NCI-H69 (cell line): ENCODE measurements at regions not wholly inside any gene's neighbourhood (a gene's known extent, or its start where the extent isn't known, plus 50 kb on each side); places are given as distances from the start of the nearest gene placed in this dataset.

ENCODE experiments used
- DNase-seq: peaks from one replicate; lab custom pipeline; 2025; lab: John Stamatoyannopoulos, UW

DNA sequence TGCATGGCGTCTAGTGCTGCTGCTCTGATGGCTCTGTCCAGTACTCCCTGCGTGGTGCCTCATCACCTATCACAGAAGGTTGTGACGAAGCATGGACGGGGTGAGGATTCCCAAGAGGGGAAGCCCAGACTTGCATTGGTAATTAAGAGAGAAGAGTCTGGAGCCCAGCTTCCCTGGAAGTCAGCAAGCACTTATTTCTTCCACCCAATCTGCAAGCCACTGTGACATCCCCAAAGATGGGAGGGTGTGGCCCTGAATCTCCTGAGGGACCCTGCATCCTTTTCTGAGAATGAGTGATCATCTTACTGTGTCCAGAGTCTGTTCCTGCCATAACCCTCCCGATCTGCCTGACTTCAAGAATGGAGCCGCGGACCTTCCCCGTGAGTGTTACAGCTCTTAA is 166.7 kb downstream of the PTPN20 start:
- DNase-seq, result no peak

DNA sequence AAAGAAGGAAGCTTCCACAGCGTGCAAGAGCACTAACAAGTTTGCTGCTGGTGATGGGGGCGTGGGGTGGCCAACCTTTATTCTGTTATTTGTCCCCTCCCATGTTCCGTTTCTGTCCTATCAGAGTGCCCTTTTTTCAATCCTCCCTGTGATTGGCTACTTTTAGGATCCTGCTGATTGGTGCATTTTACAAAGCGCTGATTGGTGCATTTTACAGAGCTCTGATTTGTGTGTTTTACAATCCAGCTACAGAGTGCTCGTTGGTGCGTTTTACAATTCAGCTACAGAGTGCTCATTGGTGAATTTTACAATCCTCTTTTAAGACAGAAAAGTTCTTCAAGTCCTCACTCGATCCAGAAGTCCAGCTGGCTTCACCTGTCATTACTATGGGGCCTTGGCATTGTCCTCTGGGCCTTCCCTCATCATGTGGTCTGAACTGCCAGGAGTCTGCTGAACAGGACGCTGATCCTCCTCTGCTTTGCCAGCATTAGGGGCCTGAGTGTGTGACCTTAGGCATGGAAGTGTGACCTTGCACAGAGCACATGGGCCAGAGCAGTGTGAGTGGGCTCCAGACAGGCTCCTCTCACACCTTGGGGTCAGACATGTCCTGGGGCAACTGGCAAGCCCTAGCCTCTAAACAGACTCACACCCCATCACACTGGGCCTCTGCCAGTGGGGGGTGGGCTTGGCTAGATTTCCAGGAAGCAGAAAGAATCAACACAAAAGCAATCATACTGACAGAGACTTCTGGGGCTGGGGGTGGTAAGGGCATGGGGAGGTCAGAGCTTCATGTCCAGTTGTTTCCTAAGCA is 167.4 kb downstream of the PTPN20 start:
- no peak for DNase-seq

- DNase-seq, result no peak
Measured at GRCh38 chr10:47079204-47079580, 168.0 kb downstream of the PTPN20 start.

DNA sequence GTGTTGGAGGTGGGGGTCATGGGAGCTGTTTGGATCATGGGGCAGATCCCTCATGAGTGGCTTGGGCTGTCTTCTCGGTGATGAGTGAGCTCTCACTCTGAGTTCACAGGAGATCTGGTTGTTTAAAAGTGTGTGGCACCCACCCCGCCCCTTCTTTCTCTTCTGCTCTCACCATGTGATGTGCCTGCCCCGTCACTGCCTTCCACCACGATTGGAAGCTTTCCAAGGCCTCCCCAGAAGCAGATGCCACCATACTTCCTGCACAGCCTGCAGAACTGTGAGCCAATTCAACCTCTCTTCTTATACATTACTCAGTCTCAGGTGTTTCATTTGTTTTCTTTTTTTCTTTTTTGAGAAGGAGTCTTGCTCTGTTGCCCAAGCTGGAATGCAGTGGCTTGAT is 170.0 kb downstream of the PTPN20 start:
- no peak for DNase-seq

DNA sequence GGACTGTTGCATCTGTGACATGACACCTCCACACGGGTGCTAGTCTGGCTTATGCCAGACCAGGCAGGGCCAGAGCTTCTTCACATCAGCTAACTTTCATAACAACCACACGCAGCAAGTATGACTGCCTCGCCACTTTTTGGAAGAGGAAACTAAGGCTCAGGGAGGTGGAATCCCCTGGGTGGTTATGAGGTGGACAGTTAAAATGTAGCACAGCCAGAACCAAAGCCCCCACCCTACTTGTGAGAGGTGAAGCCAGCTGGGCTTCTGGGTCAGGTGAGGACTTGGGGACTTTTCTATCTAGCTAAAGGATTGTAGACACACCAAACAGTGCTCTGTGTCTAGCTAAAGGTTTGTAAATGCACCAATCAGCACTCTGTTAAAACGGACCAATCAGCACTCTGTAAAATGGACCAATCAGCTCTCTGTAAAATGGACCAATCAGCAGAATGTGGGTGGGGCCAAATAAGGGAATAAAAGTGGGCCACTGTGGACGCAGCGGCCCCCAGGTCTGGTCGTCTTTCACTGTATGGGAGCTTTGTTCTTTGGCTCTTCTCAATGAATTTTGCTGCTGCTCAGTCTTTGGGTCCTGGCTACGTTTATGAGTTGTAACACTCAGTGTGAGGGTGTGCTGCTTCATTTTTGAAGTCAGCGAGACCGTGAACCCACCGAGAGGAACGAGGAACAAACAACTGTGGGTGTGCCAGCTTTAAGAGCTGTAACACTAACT is 171.0 kb downstream of the PTPN20 start:
- DNase-seq, result no peak

- no peak for DNase-seq
Measured at GRCh38 chr10:47087667-47088066, 176.4 kb downstream of the PTPN20 start.

- no peak for DNase-seq
Measured at GRCh38 chr10:47088656-47089354, 177.6 kb downstream of the PTPN20 start.

DNA sequence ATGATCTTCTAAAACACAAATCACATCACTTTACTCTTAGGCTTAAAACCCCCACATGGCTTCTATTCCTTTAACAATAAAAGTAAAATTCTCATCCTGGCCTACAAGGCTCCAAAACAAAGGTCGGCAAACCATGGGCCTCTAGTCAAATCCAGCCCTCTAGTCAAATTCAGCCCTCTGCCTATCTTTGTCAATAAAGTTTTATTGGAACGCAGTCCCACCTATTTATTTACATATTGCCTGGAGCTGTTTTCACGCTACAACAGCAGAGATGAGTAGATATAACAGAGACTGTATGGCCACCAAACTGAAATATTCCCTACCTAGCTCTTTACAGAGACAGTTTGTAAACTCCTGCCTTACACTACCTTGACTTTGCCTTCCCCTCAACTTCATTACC is 178.8 kb downstream of the PTPN20 start:
- DNase-seq, result no peak

DNA sequence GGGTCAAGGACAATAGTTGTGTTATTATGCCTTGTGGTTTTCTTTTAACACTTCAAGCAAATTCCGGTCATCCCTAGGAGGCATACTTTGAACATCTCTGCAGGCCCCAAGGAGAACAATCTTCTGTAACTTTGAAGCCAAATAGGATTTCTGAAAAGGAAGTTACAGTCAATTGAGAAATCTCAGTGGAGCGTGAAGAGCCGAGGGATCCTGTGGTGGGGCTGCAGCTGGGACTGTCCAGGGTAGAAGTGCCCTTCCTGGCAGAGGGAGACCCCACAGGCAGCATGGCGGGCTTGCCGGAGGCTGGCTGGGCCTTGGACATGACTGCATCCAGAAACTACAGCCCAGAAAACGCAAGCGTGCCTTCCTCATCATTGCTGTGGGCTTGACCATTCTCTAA is 179.7 kb downstream of the PTPN20 start:
- no peak for DNase-seq

DNA sequence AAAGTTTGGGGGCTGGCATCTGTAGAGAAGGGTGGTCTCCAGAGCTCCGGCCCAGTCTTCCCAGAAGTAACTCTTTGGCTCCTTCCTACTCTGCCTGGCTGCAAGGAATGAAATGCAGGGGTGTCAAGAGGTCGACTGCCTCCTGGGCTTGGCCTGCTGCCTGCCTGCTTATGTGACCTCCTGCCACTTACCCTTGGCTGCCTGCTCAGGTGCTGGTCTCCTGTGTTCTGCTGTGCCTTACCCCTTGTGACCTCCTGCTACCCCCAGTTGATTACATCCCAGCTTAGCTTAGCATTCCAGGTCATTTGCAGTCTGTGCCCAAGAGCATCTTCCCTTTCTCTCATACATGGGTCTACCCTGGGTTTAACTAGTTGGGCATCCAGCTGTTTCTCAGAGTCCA is 180.2 kb downstream of the PTPN20 start:
- DNase-seq, result no peak

DNA sequence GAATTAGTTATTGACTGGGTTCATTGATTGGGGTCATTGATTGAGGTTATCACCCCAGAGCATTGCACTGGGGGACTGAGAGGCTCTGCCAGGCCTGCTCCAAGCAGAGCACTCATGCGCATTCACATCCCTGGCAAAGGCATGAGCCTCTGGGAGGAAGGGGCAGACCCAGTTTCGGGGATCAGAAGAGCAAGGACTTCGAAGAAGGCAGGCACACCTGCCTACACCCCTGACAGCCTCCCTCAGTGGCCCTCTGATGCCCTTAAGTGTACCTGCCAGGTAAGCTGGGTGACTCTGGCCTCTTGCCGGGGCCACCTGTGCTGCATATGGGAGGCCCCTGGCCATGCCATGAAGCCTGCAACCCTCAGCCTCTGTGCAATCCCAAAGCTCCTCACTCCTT is 181.1 kb downstream of the PTPN20 start:
- no peak for DNase-seq

DNA sequence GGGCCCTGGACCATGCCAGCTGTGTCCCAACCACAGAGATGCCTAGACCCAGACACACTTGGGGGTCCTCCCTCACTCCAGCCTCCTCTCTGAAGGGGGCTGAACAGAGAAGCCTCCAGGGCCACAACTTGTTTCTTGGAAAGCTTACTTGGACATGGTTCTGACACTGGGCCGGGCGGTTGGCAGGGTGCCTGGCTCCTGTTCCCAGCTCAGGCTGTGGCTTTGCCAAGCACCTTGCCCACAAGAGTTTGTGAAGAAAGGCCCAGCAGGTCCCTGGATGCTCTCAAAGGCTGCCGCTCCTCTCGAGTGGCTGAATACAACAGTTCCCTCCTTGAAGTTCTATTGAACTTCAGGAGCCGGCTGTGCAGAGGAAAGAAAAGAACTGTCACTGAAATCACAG is 181.6 kb downstream of the PTPN20 start:
- DNase-seq, result no peak

DNA sequence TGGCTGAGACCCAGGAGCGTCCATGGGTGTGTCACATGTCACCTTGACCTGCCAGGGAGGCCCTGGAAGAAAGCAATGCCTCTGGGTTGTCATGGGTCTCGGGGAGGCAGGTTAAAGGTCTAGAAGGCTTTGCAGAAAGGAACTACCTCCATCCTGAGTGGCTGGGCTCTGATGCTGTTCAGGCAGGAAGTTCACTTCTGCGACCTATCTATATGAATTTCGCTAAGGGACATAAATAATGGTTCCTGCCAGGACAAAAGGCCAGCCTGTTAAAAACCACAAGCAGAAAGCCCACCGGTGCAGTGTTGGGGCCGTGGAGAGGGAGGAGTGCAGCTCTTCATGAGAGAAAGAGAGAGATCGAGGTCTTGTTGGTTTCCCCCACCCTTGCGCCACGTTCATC is 182.9 kb downstream of the PTPN20 start:
- DNase-seq, result no peak

GRCh38 chr10:47094636-47095035 is 183.4 kb downstream of the PTPN20 start:
- DNase-seq, result no peak

- DNase-seq, result no peak
Measured at GRCh38 chr10:47095211-47095610, 184.0 kb downstream of the PTPN20 start.

GRCh38 chr10:47095848-47096612 is 184.8 kb downstream of the PTPN20 start:
- DNase-seq, result no peak

DNA sequence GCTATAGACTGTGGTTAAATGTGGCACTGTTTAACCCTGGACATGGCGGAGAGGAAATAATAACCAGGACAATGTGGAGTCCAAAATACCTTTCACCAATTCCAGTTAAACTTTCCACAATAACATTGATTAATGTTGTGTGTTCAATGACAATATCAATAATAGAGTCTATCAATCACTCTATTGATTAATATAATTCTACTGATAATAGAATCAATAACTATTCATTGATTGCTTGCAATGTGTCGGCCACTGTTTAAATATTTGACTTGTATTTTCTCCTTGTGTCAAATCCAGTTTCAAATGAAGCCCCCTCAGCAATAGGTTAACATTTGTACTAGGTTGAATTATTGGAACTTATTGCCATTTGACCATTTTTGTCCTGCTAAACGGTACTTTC is 187.0 kb downstream of the PTPN20 start:
- DNase-seq, result no peak

GRCh38 chr10:47098964-47099363 is 187.7 kb downstream of the PTPN20 start:
- DNase-seq, result no peak

GRCh38 chr10:47099474-47099873 is 188.2 kb downstream of the PTPN20 start:
- no peak for DNase-seq

GRCh38 chr10:47101196-47101595 is 190.0 kb downstream of the PTPN20 start:
- DNase-seq, result no peak

GRCh38 chr10:47101807-47102206 is 190.6 kb downstream of the PTPN20 start:
- DNase-seq, result no peak

- no peak for DNase-seq
Measured at GRCh38 chr10:47104151-47104605, 192.9 kb downstream of the PTPN20 start.
